Choroid plexus epithelial cell (primary cell): ENCODE measurements at regions not wholly inside any gene's neighbourhood (a gene's known extent, or its start where the extent isn't known, plus 50 kb on each side); places are given as distances from the start of the nearest gene placed in this dataset.

Experiments
- DNase-seq: peaks from one replicate; pipeline ENCODE4 v3.0.0-alpha.2; 2010; ENCODE audit warnings: low read depth
- H3K4me3 ChIP-seq: 2 replicates; pipeline ENCODE4 v1.5.1; 2011; ENCODE audit warnings: low read depth, mild to moderate bottlenecking, control low read depth, low read length, moderate library complexity
- CTCF ChIP-seq: conservative IDR thresholded peaks from 2 replicates; pipeline ENCODE4 v1.5.1; 2011; ENCODE audit warnings: low read depth, mild to moderate bottlenecking, control low read depth, inconsistent platforms, low read length, moderate library complexity

GRCh38 chr7:84701524-84702306, 485.1 kb downstream of the SEMA3D start:
- no peak for TF ChIP-seq CTCF
- peak; percentile 96 for DNase-seq
- H3K4me3 ChIP-seq, result no peak overlapping the region

GRCh38 chr7:84700563-84701370, 486.1 kb downstream of the SEMA3D start:
- no peak overlapping the region for H3K4me3 ChIP-seq
- DNase-seq, result peak; percentile 25
- TF ChIP-seq CTCF, result no peak

- no peak overlapping the region for H3K4me3 ChIP-seq
- peak; percentile 94 for DNase-seq
- no peak for TF ChIP-seq CTCF
Measured at GRCh38 chr7:84697506-84697905, 489.4 kb downstream of the SEMA3D start.

GRCh38 chr7:84693483-84693882, 493.4 kb downstream of the SEMA3D start:
- H3K4me3 ChIP-seq, result no peak overlapping the region
- TF ChIP-seq CTCF, result no peak
- no peak for DNase-seq

GRCh38 chr7:84688671-84689070, 494.1 kb upstream of the SEMA3A start:
- no peak overlapping the region for H3K4me3 ChIP-seq
- peak; percentile 70 for DNase-seq
- TF ChIP-seq CTCF, result no peak

GRCh38 chr7:84686373-84686772, 491.8 kb upstream of the SEMA3A start:
- no peak overlapping the region for H3K4me3 ChIP-seq
- peak; percentile 18 for DNase-seq
- no peak for TF ChIP-seq CTCF
